ENCODE measurements at regions not wholly inside any gene's neighbourhood (a gene's known extent, or its start where the extent isn't known, plus 50 kb on each side); places are given as distances from the start of the nearest gene placed in this dataset.

DNA sequence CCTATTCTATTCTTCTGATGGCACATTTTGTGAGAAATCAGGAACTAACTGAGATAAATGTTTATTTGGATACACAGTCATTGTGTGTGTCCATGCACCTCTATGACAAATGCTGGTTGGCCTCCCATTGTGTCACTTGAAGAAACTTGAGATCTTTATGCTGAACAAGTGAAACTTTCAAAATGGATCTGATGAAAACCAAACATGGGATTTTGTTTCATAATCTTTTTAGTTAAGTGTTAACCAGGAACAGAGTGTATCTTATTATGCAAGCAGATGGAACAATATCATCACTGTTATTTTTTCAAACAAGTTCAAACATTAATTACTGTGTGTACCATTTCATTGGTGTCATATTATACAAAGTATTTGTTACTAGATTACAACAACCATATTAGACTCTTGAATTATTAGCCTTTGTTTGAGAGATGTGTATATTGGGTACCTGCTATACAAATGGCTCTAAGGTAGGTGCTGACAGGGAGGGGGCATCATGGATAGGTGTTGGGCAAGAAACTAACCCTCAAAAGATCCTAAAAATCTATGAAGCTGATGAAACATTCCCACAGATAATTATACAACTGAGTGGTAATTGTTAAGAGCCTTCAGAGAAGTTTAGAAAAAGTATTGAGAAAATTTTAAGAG is 159.8 kb downstream of the PALM2AKAP2 start:
- ChIA-PET POLR2A (no interaction called here), CTCF (no interaction called here)
- H3K36me3 ChIP-seq (replicated peaks in 1 of 2; ENCODE audit: control extremely low read depth in 1 of 2, control insufficient read depth in 1 of 2, extremely low read depth in 1 of 2, insufficient read depth in 2 of 2, low read length in 1 of 2), result no peaks in the 10 kb centered on the region
- H3K9ac ChIP-seq (ENCODE audit: low read length), result no peak overlapping the region
- ATAC-seq (ENCODE audit: low read depth), result no peak
- TF ChIP-seq, protein P1, sequence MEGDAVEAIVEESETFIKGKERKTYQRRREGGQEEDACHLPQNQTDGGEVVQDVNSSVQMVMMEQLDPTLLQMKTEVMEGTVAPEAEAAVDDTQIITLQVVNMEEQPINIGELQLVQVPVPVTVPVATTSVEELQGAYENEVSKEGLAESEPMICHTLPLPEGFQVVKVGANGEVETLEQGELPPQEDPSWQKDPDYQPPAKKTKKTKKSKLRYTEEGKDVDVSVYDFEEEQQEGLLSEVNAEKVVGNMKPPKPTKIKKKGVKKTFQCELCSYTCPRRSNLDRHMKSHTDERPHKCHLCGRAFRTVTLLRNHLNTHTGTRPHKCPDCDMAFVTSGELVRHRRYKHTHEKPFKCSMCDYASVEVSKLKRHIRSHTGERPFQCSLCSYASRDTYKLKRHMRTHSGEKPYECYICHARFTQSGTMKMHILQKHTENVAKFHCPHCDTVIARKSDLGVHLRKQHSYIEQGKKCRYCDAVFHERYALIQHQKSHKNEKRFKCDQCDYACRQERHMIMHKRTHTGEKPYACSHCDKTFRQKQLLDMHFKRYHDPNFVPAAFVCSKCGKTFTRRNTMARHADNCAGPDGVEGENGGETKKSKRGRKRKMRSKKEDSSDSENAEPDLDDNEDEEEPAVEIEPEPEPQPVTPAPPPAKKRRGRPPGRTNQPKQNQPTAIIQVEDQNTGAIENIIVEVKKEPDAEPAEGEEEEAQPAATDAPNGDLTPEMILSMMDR (IDR thresholded peaks at IDR 0.05), result no peak
- no peak for TF ChIP-seq EZH2 (IDR thresholded peaks at IDR 0.05; ENCODE audit: borderline replicate concordance, insufficient read depth, low read depth, low read length, poor library complexity, severe bottlenecking)
- no peaks in the 10 kb centered on the region for H3K27me3 Mint-ChIP-seq
- H3K79me2 ChIP-seq (ENCODE audit: control insufficient read depth, insufficient read depth, low read length), result no peaks in the 10 kb centered on the region
- peaks cover 0 to 4% (median 0%) of the 10 kb centered on the region in 3 donors for H3K9me3 ChIP-seq (ENCODE audit: control extremely low read depth in 1 of 3, control insufficient read depth in 2 of 3, insufficient read depth in 1 of 3, low read length in 2 of 3)
- DNase-seq, result no peak
- H3K27ac Mint-ChIP-seq, result no peak overlapping the region
- no peak overlapping the region for H3K4me2 ChIP-seq (replicated peaks; ENCODE audit: low read depth, low read length, poor library complexity, severe bottlenecking)
- H3K4me3 ChIP-seq (ENCODE audit: control extremely low read depth in 1 of 5, extremely low read depth in 1 of 5, insufficient read depth in 1 of 5, low read depth in 2 of 5, low read length in 4 of 5), result no peak overlapping the region
- H3K9me3 Mint-ChIP-seq (ENCODE audit: insufficient read depth), result no peaks in the 10 kb centered on the region
- H3K4me1 ChIP-seq (ENCODE audit: control insufficient read depth in 2 of 2, insufficient read depth in 2 of 2, low read length in 2 of 2), result peaks cover 13 to 20% of the 10 kb centered on the region in 2 donors
- intact Hi-C loops (cut with micrococcal nuclease), result loop anchor here (2.0 kb wide), 1 partner anchor 15 kb away; no protein-coding TSS in a partner anchor
- H3K27me3 ChIP-seq (replicated peaks in 1 of 4; ENCODE audit: control extremely low read depth in 1 of 4, control insufficient read depth in 3 of 4, insufficient read depth in 4 of 4, low read length in 3 of 4), result no peaks in the 10 kb centered on the region
- H3K4me1 Mint-ChIP-seq, result peaks cover 21% of the 10 kb centered on the region
- H3K4me3 Mint-ChIP-seq, result no peak overlapping the region
- no peak overlapping the region for H3K27ac ChIP-seq (ENCODE audit: low read length in 2 of 2)
- no peak overlapping the region for H2AFZ ChIP-seq (ENCODE audit: insufficient read depth, low read depth, low read length, poor library complexity, severe bottlenecking)
- H4K20me1 ChIP-seq (ENCODE audit: control insufficient read depth, insufficient read depth, low read length, poor library complexity, severe bottlenecking), result no peaks in the 10 kb centered on the region

DNA sequence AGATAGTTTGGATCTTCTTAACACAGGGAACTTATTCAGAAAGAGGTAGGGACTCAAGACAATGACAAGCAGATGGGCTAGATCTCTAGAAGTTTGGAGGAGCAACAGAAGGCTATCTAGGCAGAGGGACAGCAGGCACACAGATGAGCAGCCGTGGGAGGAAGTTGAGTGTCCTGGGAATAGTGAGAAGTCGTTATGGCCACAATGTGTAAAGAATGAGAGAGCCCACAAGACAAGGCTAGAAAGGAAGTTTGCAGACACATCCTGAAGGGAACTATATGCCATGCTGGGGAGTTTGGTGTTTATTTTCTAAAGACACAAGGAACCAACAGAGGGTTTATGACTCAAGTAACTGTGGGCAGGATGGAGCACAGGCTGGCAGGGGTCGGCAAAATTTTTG is 160.6 kb downstream of the PALM2AKAP2 start:
- DNase-seq (no peak), ATAC-seq (ENCODE audit: low read depth) (no peak)
- H3K27ac Mint-ChIP-seq, result no peak overlapping the region
- 18% methylated on average over 2 of the region's 3 CpGs for WGBS (ENCODE audit: insufficient coverage)
- peaks cover 16% of the 10 kb centered on the region for H3K4me1 Mint-ChIP-seq
- no peaks in the 10 kb centered on the region for H3K36me3 ChIP-seq (replicated peaks in 1 of 2; ENCODE audit: control extremely low read depth in 1 of 2, control insufficient read depth in 1 of 2, extremely low read depth in 1 of 2, insufficient read depth in 2 of 2, low read length in 1 of 2)
- CTCF ChIA-PET, result no interaction called here
- H3K4me1 ChIP-seq (ENCODE audit: control insufficient read depth in 2 of 2, insufficient read depth in 2 of 2, low read length in 2 of 2), result peaks cover 13 to 20% of the 10 kb centered on the region in 2 donors
- H3K9ac ChIP-seq (ENCODE audit: low read length), result no peak overlapping the region
- H4K20me1 ChIP-seq (ENCODE audit: control insufficient read depth, insufficient read depth, low read length, poor library complexity, severe bottlenecking), result no peaks in the 10 kb centered on the region
- no peak overlapping the region for H3K4me3 Mint-ChIP-seq
- no peak overlapping the region for H3K27ac ChIP-seq (ENCODE audit: low read length in 2 of 2)
- TF ChIP-seq, protein P1 (IDR thresholded peaks at IDR 0.05), result no peak
- TF ChIP-seq EZH2 (IDR thresholded peaks at IDR 0.05; ENCODE audit: borderline replicate concordance, insufficient read depth, low read depth, low read length, poor library complexity, severe bottlenecking), result no peak
- peaks cover 0 to 4% (median 0%) of the 10 kb centered on the region in 3 donors for H3K9me3 ChIP-seq (ENCODE audit: control extremely low read depth in 1 of 3, control insufficient read depth in 2 of 3, insufficient read depth in 1 of 3, low read length in 2 of 3)
- no peak overlapping the region for H3K4me3 ChIP-seq (ENCODE audit: control extremely low read depth in 1 of 5, extremely low read depth in 1 of 5, insufficient read depth in 1 of 5, low read depth in 2 of 5, low read length in 4 of 5)
- H3K9me3 Mint-ChIP-seq (ENCODE audit: insufficient read depth), result no peaks in the 10 kb centered on the region
- intact Hi-C loops (cut with micrococcal nuclease), result loop anchor here (2.0 kb wide), 1 partner anchor 14 kb away; no protein-coding TSS in a partner anchor
- no peaks in the 10 kb centered on the region for H3K27me3 ChIP-seq (replicated peaks in 1 of 4; ENCODE audit: control extremely low read depth in 1 of 4, control insufficient read depth in 3 of 4, insufficient read depth in 4 of 4, low read length in 3 of 4)
- H2AFZ ChIP-seq (ENCODE audit: insufficient read depth, low read depth, low read length, poor library complexity, severe bottlenecking), result peak overlapping the region; percentile 35
- no peaks in the 10 kb centered on the region for H3K27me3 Mint-ChIP-seq
- H3K4me2 ChIP-seq (replicated peaks; ENCODE audit: low read depth, low read length, poor library complexity, severe bottlenecking), result no peak overlapping the region
- POLR2A ChIA-PET, result no interaction called here
- no peaks in the 10 kb centered on the region for H3K79me2 ChIP-seq (ENCODE audit: control insufficient read depth, insufficient read depth, low read length)

Data from B cell (primary cell).